HepG2 (cell line): ENCODE measurements at regions not wholly inside any gene's neighbourhood (a gene's known extent, or its start where the extent isn't known, plus 50 kb on each side); places are given as distances from the start of the nearest gene placed in this dataset.
"Not testable (repeated sequence)": the region's sequence is repeated elsewhere in the genome, so short reads cannot be mapped to it uniquely, and the experiment has no call there.

ENCODE experiments used
- ATAC-seq: fragments of 200-7000 bp; cut with Tn5 transposase; 3 replicates; pipeline ENCODE4 v1.9.1; 2020; ENCODE audit warnings: mild to moderate bottlenecking, moderate library complexity
- BruUV-seq: library from RNA; stranded (reverse); fragments of 400-500 nt; replicated peaks from 2 replicates; lab custom pipeline; 2021; lab: Mats Ljungman, UMichigan
- CTCF ChIA-PET: fragments of 300-600 bp; formaldehyde crosslinking; extraction: SDS; loops from one replicate; lab custom pipeline; 2021; ENCODE audit warnings: low total read pairs, inconsistent platforms, low intra/inter-chr PET ratio; lab: Yijun Ruan, JAX
- POLR2A ChIA-PET: fragments of 350-600 bp; sonication (Branson Sonifier 250); formaldehyde crosslinking; loops from one replicate; lab custom pipeline; 2020; ENCODE audit warnings: antibody characterized with exemption, inconsistent platforms; lab: Yijun Ruan, JAX
- DNase-seq: peaks from one replicate; pipeline ENCODE4 v3.0.0-alpha.2; 2015; ENCODE audit warnings: low spot score
- FAIRE-seq: peaks from 3 replicates; lab custom pipeline; 2011; peaks lifted over from hg19 to GRCh38; lab: Jason Lieb, UNC
- H2AFZ ChIP-seq: one replicate; pipeline ENCODE4 v1.6.1; 2011; ENCODE audit warnings: low read length, inconsistent platforms
- H3K27ac ChIP-seq: fragments of 300-600 bp; 3 replicates; pipeline ENCODE4 v1.8.0; 2011; ENCODE audit warnings: mixed run types, mild to moderate bottlenecking, mixed read lengths, low read length, inconsistent platforms; ENCODE audit not compliant: insufficient read depth; ENCODE audit errors: extremely low read length
- H3K27me3 ChIP-seq, 2 experiments: fragments of 200-600 bp in 1 of 2; 2 replicates in 1 of 2; 3 replicates in 1 of 2; pipeline versions ENCODE4 v1.6.0 to v1.8.0; 2011; ENCODE audit warnings: low read length in 2 of 2, mild to moderate bottlenecking in 2 of 2, moderate library complexity in 2 of 2, inconsistent platforms in 1 of 2; ENCODE audit not compliant: insufficient read depth in 2 of 2, control insufficient read depth in 1 of 2
- H3K36me3 ChIP-seq, 2 experiments: fragments of 200-600 bp in 1 of 2; replicated peaks in 1 of 2; 2 replicates in 1 of 2; 3 replicates in 1 of 2; pipeline versions ENCODE4 v1.5.1 to v1.8.0; 2011; ENCODE audit warnings: low read length in 2 of 2, inconsistent platforms in 1 of 2; ENCODE audit not compliant: insufficient read depth in 2 of 2, control insufficient read depth in 1 of 2
- H3K4me1 ChIP-seq: 2 replicates; pipeline ENCODE4 v1.5.1; 2012; ENCODE audit warnings: low read length, inconsistent platforms; ENCODE audit not compliant: insufficient read depth
- H3K4me2 ChIP-seq: 2 replicates; pipeline ENCODE4 v1.6.0; 2011; ENCODE audit warnings: low read depth, low read length, inconsistent platforms
- H3K4me3 ChIP-seq, 3 experiments: fragments of 200-600 bp in 1 of 3; sonication (generic), shearing (Covaris generic) in 1 of 3; replicated peaks in 1 of 3; 2 replicates each; pipeline ENCODE4 v1.5.1; 2011 to 2016; ENCODE audit warnings: low read length in 3 of 3, inconsistent platforms in 2 of 3, low read depth in 2 of 3, mild to moderate bottlenecking in 2 of 3, control low read depth in 1 of 3, mixed read lengths in 1 of 3; ENCODE audit not compliant: insufficient read depth in 1 of 3
- H3K79me2 ChIP-seq: one replicate; pipeline ENCODE4 v1.6.1; 2011; ENCODE audit warnings: low read length, inconsistent platforms; ENCODE audit not compliant: insufficient read depth
- H3K9ac ChIP-seq: 2 replicates; pipeline ENCODE4 v1.6.0; 2011; ENCODE audit warnings: mild to moderate bottlenecking, low read depth, low read length, inconsistent platforms; ENCODE audit not compliant: insufficient read depth
- H3K9me3 ChIP-seq: 2 replicates; pipeline ENCODE4 v1.5.1; 2012; ENCODE audit warnings: mild to moderate bottlenecking, low read length
- H4K20me1 ChIP-seq: 2 replicates; pipeline ENCODE4 v1.6.0; 2011; ENCODE audit warnings: inconsistent platforms, mild to moderate bottlenecking, low read length, moderate library complexity; ENCODE audit not compliant: insufficient read depth
- CEBPG ChIP-seq: IDR thresholded peaks from 2 replicates; pipeline ENCODE4 v1.6.1; 2016
- FOXA3 ChIP-seq: IDR thresholded peaks from 2 replicates; pipeline ENCODE4 v1.6.1; 2016; ENCODE audit warnings: missing genetic modification reagents, missing compliant biosample characterization
- FOXK1 ChIP-seq: sonication (generic); formaldehyde crosslinking; IDR thresholded peaks from 2 replicates; pipeline ENCODE4 v1.4.0; 2020; ENCODE audit warnings: low read depth, missing genetic modification reagents, borderline replicate concordance
- FOXP1 ChIP-seq, 2 experiments: fragments of 450-650 bp in 1 of 2; IDR thresholded peaks; 2 replicates each; pipeline ENCODE4 v1.6.1; 2017 to 2018; ENCODE audit warnings: antibody characterized with exemption in 1 of 2
- HNF1B ChIP-seq: sonication (generic); formaldehyde crosslinking; IDR thresholded peaks from 2 replicates; pipeline ENCODE4 v1.5.1; 2020; ENCODE audit warnings: mild to moderate bottlenecking, moderate library complexity, missing genetic modification reagents
- KDM6A ChIP-seq: IDR thresholded peaks from 2 replicates; pipeline ENCODE4 v1.6.1; 2016; ENCODE audit warnings: low read depth
- MLX ChIP-seq: IDR thresholded peaks from 2 replicates; pipeline ENCODE4 v1.6.1; 2016
- NCOA2 ChIP-seq: sonication (generic); formaldehyde crosslinking; IDR thresholded peaks from 2 replicates; pipeline ENCODE4 v1.8.0; 2022; ENCODE audit warnings: inconsistent platforms
- SAP130 ChIP-seq: IDR thresholded peaks from 2 replicates; pipeline ENCODE4 v1.6.1; 2016; ENCODE audit warnings: low read depth
- SOX6 ChIP-seq, 2 experiments: fragments of 450-650 bp in 1 of 2; sonication (generic) in 1 of 2; formaldehyde crosslinking in 1 of 2; IDR thresholded peaks; 2 replicates each; pipeline versions ENCODE4 v1.4.0 to v1.6.1; 2017 to 2020; ENCODE audit warnings: antibody characterized with exemption in 1 of 2, mild to moderate bottlenecking in 1 of 2, missing genetic modification reagents in 1 of 2
- TCF7 ChIP-seq: sonication (generic); IDR thresholded peaks from 2 replicates; pipeline ENCODE4 v1.6.1; 2016; ENCODE audit warnings: antibody characterized with exemption, low read depth
- ZNF12 ChIP-seq: sonication (generic); formaldehyde crosslinking; IDR thresholded peaks from 2 replicates; pipeline ENCODE4 v1.5.0; 2020; ENCODE audit warnings: missing genetic modification reagents
- WGBS: methylation state at CpG from one replicate; pipeline ENCODE4 v1.1.6; 2017; ENCODE audit warnings: low lambda C conversion rate; 5-methylcytosine and 5-hydroxymethylcytosine counted together
- in situ Hi-C: cut with HindIII; loops from 2 replicates; pipeline ENCODE4 v1.10.0; 2017; ENCODE audit warnings: low pct_unique_long_range_greater_than_20kb; ENCODE audit not compliant: extremely low pct_ligation_motif_present
- intact Hi-C: fragments of 100-400 bp; cut with micrococcal nuclease; formaldehyde crosslinking; loops from one replicate; pipeline ENCODE4 v1.10.0; 2022; ENCODE audit not compliant: unreplicated experiment
- TF ChIP-seq, protein P1 (sequence below), 2 experiments: sonication (generic) in 1 of 2; formaldehyde crosslinking in 1 of 2; IDR thresholded peaks; 2 replicates each; pipeline versions ENCODE4 v1.4.0 to v1.6.1; 2016 to 2020; ENCODE audit warnings: borderline replicate concordance in 1 of 2, low read depth in 1 of 2, mild to moderate bottlenecking in 1 of 2, missing genetic modification reagents in 1 of 2
- TF ChIP-seq, protein P2 (sequence below): IDR thresholded peaks from 2 replicates; pipeline ENCODE4 v1.4.0; 2020; ENCODE audit warnings: mild to moderate bottlenecking, missing genetic modification reagents

DNA sequence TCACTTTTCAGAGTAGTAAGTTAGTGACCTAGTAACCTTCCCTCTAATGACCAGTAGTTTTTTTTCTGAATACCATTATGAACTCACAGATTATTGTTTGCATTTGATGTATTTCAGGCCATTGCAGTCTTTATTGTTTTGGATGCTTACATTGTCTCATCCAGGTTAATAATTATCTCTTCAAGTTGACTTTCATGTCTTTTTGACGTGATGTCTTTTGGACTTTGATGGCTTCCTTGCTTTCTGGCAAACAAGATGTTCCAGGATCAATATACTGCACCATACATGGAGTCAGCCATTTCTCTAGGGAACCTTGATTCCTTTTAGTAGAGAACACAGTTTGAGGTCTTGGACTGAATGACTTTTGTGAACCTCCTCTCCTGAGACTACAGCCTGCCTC is 87.2 kb downstream of the CCDC201 start:
- ATAC-seq; H3K4me3 ChIP-seq; H3K36me3 ChIP-seq; H3K79me2 ChIP-seq; BruUV-seq; in situ Hi-C loops; POLR2A ChIA-PET; H3K9ac ChIP-seq; H3K9me3 ChIP-seq; H3K27me3 ChIP-seq; CTCF ChIA-PET; H4K20me1 ChIP-seq; intact Hi-C loops; FAIRE-seq; H2AFZ ChIP-seq; TF ChIP-seq SOX6, FOXP1 (IDR thresholded peaks at IDR 0.05): not testable (repeated sequence)
- Histone ChIP-seq H3K4me1 (peaks cover 18% of the 10 kb centered on the region), H3K4me2 (peak overlapping the region; percentile 18; the same call in 1 of the 2 replicates), H3K27ac (peak overlapping the region; percentile 64)
- DNase-seq: peak; percentile 52
- 3% methylated on average over 1 of the region's 1 CpG for WGBS
- TF ChIP-seq NCOA2 (CRISPR knock-in tag) (peak; percentile 39; the same call in 1 of the 2 replicates), SOX6 (CRISPR knock-in tag; IDR thresholded peaks at IDR 0.05) (peak; percentile 92), SAP130 (0 out of 2 replicates have a peak, but pooled peaks have one; percentile 28), FOXP1 (CRISPR knock-in tag; IDR thresholded peaks at IDR 0.05) (peak; percentile 54; the same call in 1 of the 2 replicates), TCF7 (peak; percentile 9; the same call in 1 of the 2 replicates), HNF1B (peak; percentile 23; the same call in 1 of the 2 replicates), KDM6A (CRISPR knock-in tag) (0 out of 2 replicates have a peak, but pooled peaks have one; percentile 31), MLX (CRISPR knock-in tag) (0 out of 2 replicates have a peak, but pooled peaks have one; percentile 58), FOXK1 (CRISPR knock-in tag) (peak; percentile 38; the same call in 1 of the 2 replicates), CEBPG (CRISPR knock-in tag) (peak; percentile 19; the same call in 1 of the 2 replicates), ZNF12 (CRISPR knock-in tag) (peak; percentile 97), FOXA3 (CRISPR knock-in tag) (peak; percentile 65)
- TF ChIP-seq, protein P1, sequence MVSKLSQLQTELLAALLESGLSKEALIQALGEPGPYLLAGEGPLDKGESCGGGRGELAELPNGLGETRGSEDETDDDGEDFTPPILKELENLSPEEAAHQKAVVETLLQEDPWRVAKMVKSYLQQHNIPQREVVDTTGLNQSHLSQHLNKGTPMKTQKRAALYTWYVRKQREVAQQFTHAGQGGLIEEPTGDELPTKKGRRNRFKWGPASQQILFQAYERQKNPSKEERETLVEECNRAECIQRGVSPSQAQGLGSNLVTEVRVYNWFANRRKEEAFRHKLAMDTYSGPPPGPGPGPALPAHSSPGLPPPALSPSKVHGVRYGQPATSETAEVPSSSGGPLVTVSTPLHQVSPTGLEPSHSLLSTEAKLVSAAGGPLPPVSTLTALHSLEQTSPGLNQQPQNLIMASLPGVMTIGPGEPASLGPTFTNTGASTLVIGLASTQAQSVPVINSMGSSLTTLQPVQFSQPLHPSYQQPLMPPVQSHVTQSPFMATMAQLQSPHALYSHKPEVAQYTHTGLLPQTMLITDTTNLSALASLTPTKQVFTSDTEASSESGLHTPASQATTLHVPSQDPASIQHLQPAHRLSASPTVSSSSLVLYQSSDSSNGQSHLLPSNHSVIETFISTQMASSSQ (IDR thresholded peaks at IDR 0.05; ENCODE audit: low read depth): peak; percentile 86
- TF ChIP-seq, protein P1 (CRISPR knock-in tag; IDR thresholded peaks at IDR 0.05; ENCODE audit: borderline replicate concordance): peak; percentile 37; the same call in 1 of the 2 replicates
- TF ChIP-seq, protein P2, sequence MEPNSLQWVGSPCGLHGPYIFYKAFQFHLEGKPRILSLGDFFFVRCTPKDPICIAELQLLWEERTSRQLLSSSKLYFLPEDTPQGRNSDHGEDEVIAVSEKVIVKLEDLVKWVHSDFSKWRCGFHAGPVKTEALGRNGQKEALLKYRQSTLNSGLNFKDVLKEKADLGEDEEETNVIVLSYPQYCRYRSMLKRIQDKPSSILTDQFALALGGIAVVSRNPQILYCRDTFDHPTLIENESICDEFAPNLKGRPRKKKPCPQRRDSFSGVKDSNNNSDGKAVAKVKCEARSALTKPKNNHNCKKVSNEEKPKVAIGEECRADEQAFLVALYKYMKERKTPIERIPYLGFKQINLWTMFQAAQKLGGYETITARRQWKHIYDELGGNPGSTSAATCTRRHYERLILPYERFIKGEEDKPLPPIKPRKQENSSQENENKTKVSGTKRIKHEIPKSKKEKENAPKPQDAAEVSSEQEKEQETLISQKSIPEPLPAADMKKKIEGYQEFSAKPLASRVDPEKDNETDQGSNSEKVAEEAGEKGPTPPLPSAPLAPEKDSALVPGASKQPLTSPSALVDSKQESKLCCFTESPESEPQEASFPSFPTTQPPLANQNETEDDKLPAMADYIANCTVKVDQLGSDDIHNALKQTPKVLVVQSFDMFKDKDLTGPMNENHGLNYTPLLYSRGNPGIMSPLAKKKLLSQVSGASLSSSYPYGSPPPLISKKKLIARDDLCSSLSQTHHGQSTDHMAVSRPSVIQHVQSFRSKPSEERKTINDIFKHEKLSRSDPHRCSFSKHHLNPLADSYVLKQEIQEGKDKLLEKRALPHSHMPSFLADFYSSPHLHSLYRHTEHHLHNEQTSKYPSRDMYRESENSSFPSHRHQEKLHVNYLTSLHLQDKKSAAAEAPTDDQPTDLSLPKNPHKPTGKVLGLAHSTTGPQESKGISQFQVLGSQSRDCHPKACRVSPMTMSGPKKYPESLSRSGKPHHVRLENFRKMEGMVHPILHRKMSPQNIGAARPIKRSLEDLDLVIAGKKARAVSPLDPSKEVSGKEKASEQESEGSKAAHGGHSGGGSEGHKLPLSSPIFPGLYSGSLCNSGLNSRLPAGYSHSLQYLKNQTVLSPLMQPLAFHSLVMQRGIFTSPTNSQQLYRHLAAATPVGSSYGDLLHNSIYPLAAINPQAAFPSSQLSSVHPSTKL (CRISPR knock-in tag): peak; percentile 62; the same call in 1 of the 2 replicates
